SK-N-SH treated with all-trans-retinoic acid at 6 μM for 48 hours (cell line): ENCODE measurements at regions not wholly inside any gene's neighbourhood (a gene's known extent, or its start where the extent isn't known, plus 50 kb on each side); places are given as distances from the start of the nearest gene placed in this dataset.

Experiments used
- BACH2 ChIP-seq: fragments of 250-450 bp; sonication (Bioruptor Pico); IDR thresholded peaks from 2 replicates; pipeline ENCODE4 v1.9.0; 2021; ENCODE audit warnings: mild to moderate bottlenecking, borderline replicate concordance
- CREB5 ChIP-seq: fragments of 250-450 bp; sonication (Bioruptor Pico); IDR thresholded peaks from 2 replicates; pipeline ENCODE4 v1.5.1; 2020; ENCODE audit warnings: low read depth, mild to moderate bottlenecking, moderate library complexity
- ISL1 ChIP-seq: fragments of 250-450 bp; sonication (Bioruptor Pico); IDR thresholded peaks from 2 replicates; pipeline ENCODE4 v2.1.2; 2022; ENCODE audit warnings: mild to moderate bottlenecking, moderate library complexity
- PATZ1 ChIP-seq: fragments of 250-450 bp; sonication (Bioruptor Pico); IDR thresholded peaks from 2 replicates; pipeline ENCODE4 v1.8.0; 2020; ENCODE audit warnings: mild to moderate bottlenecking, moderate library complexity, borderline replicate concordance
- POU6F1 ChIP-seq: fragments of 250-450 bp; sonication (Bioruptor Pico); IDR thresholded peaks from 2 replicates; pipeline ENCODE4 v1.8.0; 2021; ENCODE audit warnings: low read depth, mild to moderate bottlenecking, moderate library complexity, borderline replicate concordance
- PPARA ChIP-seq: fragments of 250-450 bp; sonication (Bioruptor Pico); IDR thresholded peaks from 2 replicates; pipeline ENCODE4 v1.5.0; 2020; ENCODE audit warnings: mild to moderate bottlenecking, borderline replicate concordance
- RARB ChIP-seq: fragments of 250-450 bp; sonication (Bioruptor Pico); IDR thresholded peaks from 2 replicates; pipeline ENCODE4 v1.8.0; 2021; ENCODE audit warnings: mild to moderate bottlenecking, moderate library complexity

GRCh38 chr7:67653856-67654454 is 657.3 kb downstream of the TYW1 start:
- no peak for TF ChIP-seq PPARA
- TF ChIP-seq ISL1: no peak
- TF ChIP-seq BACH2: no peak
- TF ChIP-seq CREB5 (CRISPR knock-in tag): no peak
- no peak for TF ChIP-seq POU6F1 (CRISPR knock-in tag)
- TF ChIP-seq PATZ1 (CRISPR knock-in tag): no peak
- TF ChIP-seq RARB (CRISPR knock-in tag): no peak
